Panc1 (cell line): ENCODE measurements at regions not wholly inside any gene's neighbourhood (a gene's known extent, or its start where the extent isn't known, plus 50 kb on each side); places are given as distances from the start of the nearest gene placed in this dataset.

Experiments
- ATAC-seq: fragments of 200-7000 bp; cut with Tn5 transposase; 2 replicates; pipeline ENCODE4 v1.9.1; 2020; ENCODE audit warnings: mild to moderate bottlenecking, moderate library complexity
- BruUV-seq: library from RNA; stranded (reverse); fragments of 400-500 nt; replicated peaks from 2 replicates; lab custom pipeline; 2021; lab: Mats Ljungman, UMichigan
- CTCF ChIA-PET: fragments of 300-600 bp; sonication (Branson Sonifier 250); formaldehyde crosslinking; loops from one replicate; lab custom pipeline; 2022; ENCODE audit warnings: antibody characterized with exemption; lab: Charles Lee
- POLR2A ChIA-PET: fragments of 300-600 bp; sonication (Branson Sonifier 250); formaldehyde crosslinking; loops from one replicate; lab custom pipeline; 2022; ENCODE audit warnings: antibody characterized with exemption; lab: Charles Lee
- DNase-seq: peaks from one replicate; pipeline ENCODE4 v3.0.0-alpha.2; 2010; ENCODE audit warnings: low read depth, low spot score
- H3K27ac ChIP-seq: 2 replicates; pipeline ENCODE4 v1.5.1; 2011; ENCODE audit warnings: mild to moderate bottlenecking, low read length, inconsistent platforms
- H3K27me3 ChIP-seq: fragments of 200-500 bp; sonication (Bioruptor generic); 2 replicates; pipeline ENCODE4 v1.6.0; 2014; ENCODE audit warnings: low read length, inconsistent platforms; ENCODE audit not compliant: control insufficient read depth, insufficient read depth
- H3K36me3 ChIP-seq: fragments of 200-500 bp; sonication (Bioruptor generic); 2 replicates; pipeline ENCODE4 v1.5.1; 2014; ENCODE audit warnings: inconsistent platforms, mild to moderate bottlenecking, low read length, moderate library complexity; ENCODE audit not compliant: control insufficient read depth, insufficient read depth
- H3K4me1 ChIP-seq: 2 replicates; pipeline ENCODE4 v1.5.1; 2011; ENCODE audit warnings: inconsistent platforms, mild to moderate bottlenecking, low read length, moderate library complexity; ENCODE audit not compliant: control insufficient read depth, insufficient read depth
- H3K4me3 ChIP-seq, 2 experiments: 2 replicates each; pipeline ENCODE4 v1.5.1; 2011 to 2012; ENCODE audit warnings: low read depth in 2 of 2, low read length in 2 of 2, mild to moderate bottlenecking in 2 of 2, inconsistent platforms in 1 of 2, moderate library complexity in 1 of 2
- H3K9me3 ChIP-seq: fragments of 200-500 bp; sonication (Bioruptor generic); 2 replicates; pipeline ENCODE4 v1.5.1; 2014; ENCODE audit warnings: low read depth, mild to moderate bottlenecking, inconsistent platforms, low read length, moderate library complexity; ENCODE audit not compliant: control insufficient read depth, insufficient read depth
- POLR2AphosphoS5 ChIP-seq: IDR thresholded peaks from 2 replicates; pipeline ENCODE4 v1.6.1; 2012; ENCODE audit warnings: mild to moderate bottlenecking, low read depth, low read length, moderate library complexity
- SIN3A ChIP-seq: IDR thresholded peaks from 2 replicates; pipeline ENCODE4 v1.6.1; 2012; ENCODE audit warnings: low read depth, mild to moderate bottlenecking, low read length, moderate library complexity, borderline replicate concordance; ENCODE audit not compliant: insufficient read depth
- TCF7L2 ChIP-seq: IDR thresholded peaks from 2 replicates; pipeline ENCODE4 v1.6.1; 2011; ENCODE audit warnings: mild to moderate bottlenecking, low read depth, low read length, inconsistent platforms
- in situ Hi-C: cut with HindIII; loops from 2 replicates; pipeline ENCODE4 v1.10.0; 2016; ENCODE audit warnings: low sequenced_read_pairs, low pct_unique_long_range_greater_than_20kb
- intact Hi-C: fragments of 100-400 bp; cut with micrococcal nuclease; formaldehyde crosslinking; loops from one replicate; pipeline ENCODE4 v1.10.0; 2022; ENCODE audit not compliant: unreplicated experiment
- TF ChIP-seq, protein P1 (sequence below), 2 experiments: IDR thresholded peaks; 2 replicates each; pipeline ENCODE4 v1.6.1; 2011 to 2012; ENCODE audit warnings: low read depth in 2 of 2, control low read depth in 1 of 2, low read length in 1 of 2, mild to moderate bottlenecking in 1 of 2, moderate library complexity in 1 of 2; ENCODE audit not compliant: insufficient read depth in 1 of 2
- TF ChIP-seq, protein P2 (sequence below): fragments of 450-650 bp; IDR thresholded peaks from 2 replicates; pipeline ENCODE4 v1.5.1; 2017; ENCODE audit warnings: mild to moderate bottlenecking

DNA sequence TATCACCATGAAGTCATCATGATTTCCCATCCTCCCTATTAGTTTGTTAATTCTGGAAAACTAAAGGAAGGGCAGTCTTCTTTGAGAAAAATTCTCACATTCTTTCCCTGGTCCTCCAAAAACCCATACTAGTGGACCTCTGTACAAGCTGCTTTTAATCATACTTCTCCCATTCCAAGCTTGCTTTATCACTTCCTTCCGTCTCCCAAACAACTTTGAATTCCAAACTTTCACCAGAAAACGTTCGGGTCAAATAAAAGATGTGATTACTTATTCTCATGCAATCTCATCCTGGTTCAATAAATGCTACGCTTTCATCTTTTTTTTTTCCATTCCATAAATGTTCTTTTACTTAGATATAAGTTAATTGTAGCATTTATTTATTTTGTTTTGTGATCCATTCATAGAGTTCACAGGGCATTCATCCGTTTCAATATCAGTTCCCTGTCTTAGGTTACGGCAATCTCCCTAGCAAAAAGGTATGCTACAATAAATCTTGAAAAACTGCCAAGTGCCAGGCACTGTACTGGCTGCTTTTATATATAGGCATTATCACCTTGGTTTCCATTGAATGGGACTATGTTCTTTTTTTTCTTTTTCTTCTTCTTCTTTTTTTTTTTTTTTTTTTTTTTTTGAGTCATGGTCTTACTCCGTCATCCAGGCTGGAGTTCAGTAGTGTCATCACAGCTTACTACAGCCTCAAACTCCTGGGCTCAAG lies 100.2 kb upstream of the GREM2 start:
- Histone ChIP-seq H3K27me3 (no peaks in the 10 kb centered on the region), H3K27ac (no peak overlapping the region), H3K4me1 (no peaks in the 10 kb centered on the region), H3K36me3 (no peaks in the 10 kb centered on the region), H3K4me3 (no peak overlapping the region), H3K9me3 (no peaks in the 10 kb centered on the region)
- intact Hi-C loops = no loop called here
- CTCF ChIA-PET = no interaction called here
- DNase-seq = no peak
- ATAC-seq = no peak
- in situ Hi-C loops = no loop called here
- TF ChIP-seq TCF7L2 (no peak), POLR2AphosphoS5 (no peak), SIN3A (no peak)
- TF ChIP-seq, protein P1, sequence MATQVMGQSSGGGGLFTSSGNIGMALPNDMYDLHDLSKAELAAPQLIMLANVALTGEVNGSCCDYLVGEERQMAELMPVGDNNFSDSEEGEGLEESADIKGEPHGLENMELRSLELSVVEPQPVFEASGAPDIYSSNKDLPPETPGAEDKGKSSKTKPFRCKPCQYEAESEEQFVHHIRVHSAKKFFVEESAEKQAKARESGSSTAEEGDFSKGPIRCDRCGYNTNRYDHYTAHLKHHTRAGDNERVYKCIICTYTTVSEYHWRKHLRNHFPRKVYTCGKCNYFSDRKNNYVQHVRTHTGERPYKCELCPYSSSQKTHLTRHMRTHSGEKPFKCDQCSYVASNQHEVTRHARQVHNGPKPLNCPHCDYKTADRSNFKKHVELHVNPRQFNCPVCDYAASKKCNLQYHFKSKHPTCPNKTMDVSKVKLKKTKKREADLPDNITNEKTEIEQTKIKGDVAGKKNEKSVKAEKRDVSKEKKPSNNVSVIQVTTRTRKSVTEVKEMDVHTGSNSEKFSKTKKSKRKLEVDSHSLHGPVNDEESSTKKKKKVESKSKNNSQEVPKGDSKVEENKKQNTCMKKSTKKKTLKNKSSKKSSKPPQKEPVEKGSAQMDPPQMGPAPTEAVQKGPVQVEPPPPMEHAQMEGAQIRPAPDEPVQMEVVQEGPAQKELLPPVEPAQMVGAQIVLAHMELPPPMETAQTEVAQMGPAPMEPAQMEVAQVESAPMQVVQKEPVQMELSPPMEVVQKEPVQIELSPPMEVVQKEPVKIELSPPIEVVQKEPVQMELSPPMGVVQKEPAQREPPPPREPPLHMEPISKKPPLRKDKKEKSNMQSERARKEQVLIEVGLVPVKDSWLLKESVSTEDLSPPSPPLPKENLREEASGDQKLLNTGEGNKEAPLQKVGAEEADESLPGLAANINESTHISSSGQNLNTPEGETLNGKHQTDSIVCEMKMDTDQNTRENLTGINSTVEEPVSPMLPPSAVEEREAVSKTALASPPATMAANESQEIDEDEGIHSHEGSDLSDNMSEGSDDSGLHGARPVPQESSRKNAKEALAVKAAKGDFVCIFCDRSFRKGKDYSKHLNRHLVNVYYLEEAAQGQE (IDR thresholded peaks at IDR 0.05; ENCODE audit: insufficient read depth in 1 of 2, low read depth in 2 of 2, low read length in 1 of 2) = no peak
- TF ChIP-seq, protein P2, sequence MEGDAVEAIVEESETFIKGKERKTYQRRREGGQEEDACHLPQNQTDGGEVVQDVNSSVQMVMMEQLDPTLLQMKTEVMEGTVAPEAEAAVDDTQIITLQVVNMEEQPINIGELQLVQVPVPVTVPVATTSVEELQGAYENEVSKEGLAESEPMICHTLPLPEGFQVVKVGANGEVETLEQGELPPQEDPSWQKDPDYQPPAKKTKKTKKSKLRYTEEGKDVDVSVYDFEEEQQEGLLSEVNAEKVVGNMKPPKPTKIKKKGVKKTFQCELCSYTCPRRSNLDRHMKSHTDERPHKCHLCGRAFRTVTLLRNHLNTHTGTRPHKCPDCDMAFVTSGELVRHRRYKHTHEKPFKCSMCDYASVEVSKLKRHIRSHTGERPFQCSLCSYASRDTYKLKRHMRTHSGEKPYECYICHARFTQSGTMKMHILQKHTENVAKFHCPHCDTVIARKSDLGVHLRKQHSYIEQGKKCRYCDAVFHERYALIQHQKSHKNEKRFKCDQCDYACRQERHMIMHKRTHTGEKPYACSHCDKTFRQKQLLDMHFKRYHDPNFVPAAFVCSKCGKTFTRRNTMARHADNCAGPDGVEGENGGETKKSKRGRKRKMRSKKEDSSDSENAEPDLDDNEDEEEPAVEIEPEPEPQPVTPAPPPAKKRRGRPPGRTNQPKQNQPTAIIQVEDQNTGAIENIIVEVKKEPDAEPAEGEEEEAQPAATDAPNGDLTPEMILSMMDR = no peak
- POLR2A ChIA-PET = no interaction called here
- no TSS peak for BruUV-seq

DNA sequence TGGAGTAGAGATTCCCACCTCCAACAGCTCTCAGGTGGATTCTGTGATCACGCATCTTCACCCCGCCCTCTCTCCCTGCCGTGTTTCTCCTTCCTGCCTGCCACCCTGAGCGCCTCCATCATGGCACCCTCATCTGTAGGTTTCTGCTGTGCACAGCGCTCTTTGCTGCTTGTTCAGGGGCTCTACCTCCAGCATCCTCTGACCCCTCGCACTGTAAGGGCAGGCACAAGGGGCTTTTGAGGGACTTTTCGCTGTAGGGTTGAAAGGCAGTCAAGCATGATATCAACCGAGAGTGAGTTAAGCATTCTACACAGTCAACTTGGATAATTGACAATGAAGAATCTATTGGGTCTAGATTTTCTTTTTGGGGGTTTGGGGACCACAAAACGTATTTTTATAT lies 99.1 kb upstream of the GREM2 start:
- CTCF ChIA-PET = no interaction called here
- H3K36me3 ChIP-seq = no peaks in the 10 kb centered on the region
- POLR2A ChIA-PET = no interaction called here
- H3K4me3 ChIP-seq = no peak overlapping the region
- H3K9me3 ChIP-seq = no peaks in the 10 kb centered on the region
- in situ Hi-C loops (no loop called here), intact Hi-C loops (no loop called here)
- no TSS peak for BruUV-seq
- TF ChIP-seq, protein P2 = no peak
- TF ChIP-seq POLR2AphosphoS5 = no peak
- TF ChIP-seq TCF7L2 = no peak
- TF ChIP-seq SIN3A = no peak
- TF ChIP-seq, protein P1 (IDR thresholded peaks at IDR 0.05; ENCODE audit: insufficient read depth in 1 of 2, low read depth in 2 of 2, low read length in 1 of 2) = no peak
- no peak overlapping the region for H3K27ac ChIP-seq
- no peak for DNase-seq
- no peaks in the 10 kb centered on the region for H3K4me1 ChIP-seq
- ATAC-seq = no peak
- no peaks in the 10 kb centered on the region for H3K27me3 ChIP-seq
